Stromal cell of bone marrow (primary cell): ENCODE measurements at regions not wholly inside any gene's neighbourhood (a gene's known extent, or its start where the extent isn't known, plus 50 kb on each side); places are given as distances from the start of the nearest gene placed in this dataset.

Experiments used
- DNase-seq: peaks from one replicate; pipeline ENCODE4 v3.0.0-alpha.2; 2012; ENCODE audit warnings: low read depth

DNA sequence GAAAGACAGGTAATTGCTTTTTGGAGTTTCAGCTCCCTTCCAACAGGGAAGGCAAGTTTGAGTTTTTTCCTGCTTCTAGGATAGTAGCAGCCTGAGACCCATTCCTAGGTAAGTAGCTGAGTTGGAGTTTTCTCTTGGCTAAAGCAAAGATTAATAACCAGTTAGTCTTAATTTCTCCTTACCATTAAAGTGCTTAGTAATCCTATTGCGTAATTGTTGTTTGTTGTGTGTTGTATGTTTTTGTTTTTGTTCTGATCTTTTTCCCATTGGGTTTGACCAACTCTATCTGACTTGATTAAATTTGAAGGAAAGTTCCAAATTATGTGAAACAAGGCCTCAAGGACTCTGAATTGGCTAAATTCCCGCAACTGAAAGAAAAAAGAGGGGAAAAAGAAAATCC is 83.5 kb downstream of the TBX22 start:
- no peak for DNase-seq

DNA sequence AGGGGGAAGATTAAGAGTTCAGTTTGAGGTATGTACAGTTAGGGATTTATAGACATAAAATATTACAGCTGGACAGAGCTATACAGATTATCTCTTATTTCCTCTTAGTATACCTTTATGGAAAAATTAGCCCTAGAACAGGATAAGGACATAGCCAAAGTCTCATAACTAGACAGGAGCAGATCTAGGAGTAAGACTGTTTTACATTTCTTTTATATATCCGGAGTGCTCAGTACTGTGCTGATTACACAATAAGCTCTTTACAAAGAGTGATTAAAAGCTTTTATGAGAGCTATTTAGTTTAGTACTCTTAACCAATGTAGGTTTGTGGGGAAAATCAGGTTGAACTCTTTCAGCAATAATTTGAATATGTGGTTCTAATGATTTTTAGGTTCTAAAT is 105.8 kb downstream of the TBX22 start:
- no peak for DNase-seq

DNA sequence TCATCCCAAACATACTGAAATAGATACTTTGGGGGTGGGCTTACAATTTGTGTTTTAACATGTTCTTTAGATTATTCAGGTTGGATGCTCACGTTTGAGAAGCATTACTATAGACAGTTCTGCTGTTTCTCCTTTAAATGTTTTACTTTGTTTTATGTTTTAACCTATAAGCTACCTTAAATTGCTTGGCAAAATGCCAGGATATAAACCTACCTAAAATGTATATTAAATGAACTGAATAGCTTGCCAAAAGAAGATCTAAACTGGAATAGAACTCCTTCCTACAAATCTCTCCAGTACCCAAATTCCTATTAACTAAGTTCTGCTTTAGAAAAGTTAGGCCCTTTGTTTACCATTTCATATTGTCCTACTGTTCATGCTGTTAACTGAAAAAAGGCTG is 124.4 kb downstream of the TBX22 start:
- no peak for DNase-seq

DNA sequence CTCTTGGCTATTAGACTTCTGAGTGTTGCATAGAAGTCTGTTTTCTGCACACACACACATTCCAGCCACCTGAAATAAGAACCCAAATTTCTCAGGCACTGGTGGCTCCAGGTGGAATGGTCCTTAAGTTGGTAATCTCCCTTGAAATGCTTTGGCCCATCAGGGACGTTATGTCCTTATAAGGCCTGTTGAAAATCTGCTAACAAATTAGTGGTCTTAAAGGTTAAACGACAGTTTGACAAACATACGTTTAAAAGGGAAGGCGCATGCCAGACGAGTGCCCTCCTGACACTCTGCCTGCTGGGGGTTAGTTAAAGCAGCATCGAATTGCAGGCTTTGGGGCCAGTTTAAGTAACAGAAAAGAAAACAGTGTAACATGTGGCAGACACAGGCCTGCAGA is 125.0 kb downstream of the TBX22 start:
- no peak for DNase-seq

DNA sequence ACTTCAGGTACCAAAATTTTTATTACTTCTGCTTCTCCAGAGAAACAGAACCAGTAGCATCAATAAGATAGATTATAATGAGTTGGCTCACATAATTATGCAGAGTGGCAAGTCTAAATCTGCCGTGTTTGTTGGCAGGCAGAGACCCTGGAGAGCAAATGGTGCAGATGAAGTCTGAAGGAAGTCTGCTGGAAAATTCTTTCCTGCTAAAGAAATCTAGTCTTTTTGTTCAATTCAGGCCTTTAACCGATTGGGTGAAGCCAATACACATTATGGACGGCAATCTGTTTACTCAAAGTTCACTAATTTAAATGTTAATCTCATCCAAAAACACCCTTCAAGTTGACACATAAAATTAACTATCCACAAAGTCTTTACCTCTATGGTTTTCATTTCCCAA is 156.0 kb downstream of the TBX22 start:
- no peak for DNase-seq

DNA sequence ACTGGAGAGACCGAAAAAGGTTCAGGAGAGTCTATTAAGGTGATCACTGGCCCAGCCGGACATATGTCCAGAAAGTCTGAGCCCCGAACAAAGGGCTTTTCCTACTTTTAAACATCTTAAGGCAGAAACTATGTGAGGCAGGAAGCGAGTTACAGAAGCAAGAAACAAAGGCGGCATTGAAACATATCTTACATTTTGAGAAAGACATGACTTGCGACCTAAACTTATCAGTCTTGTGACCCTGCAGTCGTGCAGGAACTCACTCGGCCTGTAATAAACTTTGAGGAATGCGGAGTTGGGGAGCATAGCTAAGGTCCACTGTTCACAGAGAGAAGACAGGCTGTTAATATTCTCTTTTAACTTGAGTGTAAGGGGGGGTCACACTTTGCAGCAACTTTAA is 158.7 kb downstream of the TBX22 start:
- no peak for DNase-seq

DNA sequence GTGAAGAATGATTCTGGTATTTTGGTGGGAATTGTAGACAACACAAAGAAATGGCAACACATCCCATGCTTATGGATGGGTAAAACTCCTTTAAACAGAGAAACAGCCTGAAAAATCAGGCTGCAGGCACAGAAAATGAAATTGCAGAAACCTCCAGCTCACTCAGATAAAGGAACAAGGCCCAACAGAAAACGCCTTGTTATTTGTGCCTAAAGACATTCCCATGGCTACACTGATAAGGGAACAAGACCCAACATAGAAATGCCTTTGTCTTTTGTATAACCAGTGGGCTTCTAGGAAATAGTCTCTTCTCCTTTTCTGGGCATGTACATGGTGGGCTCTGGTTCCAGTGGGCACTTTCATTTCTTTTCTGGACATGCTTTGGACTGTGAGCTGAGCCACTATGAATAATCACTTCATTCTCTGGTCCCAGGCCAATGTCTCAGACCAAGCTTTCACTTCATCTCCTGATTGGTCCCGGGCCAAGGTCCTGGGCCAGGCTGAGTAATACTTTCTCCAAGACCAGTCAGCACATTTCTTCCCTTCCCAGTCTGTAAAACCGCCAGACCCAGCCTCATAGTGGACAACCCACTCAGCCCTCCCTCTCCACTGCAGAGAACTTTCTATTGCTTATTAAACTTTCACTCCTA is 160.5 kb downstream of the TBX22 start:
- peak; percentile 57 for DNase-seq

DNA sequence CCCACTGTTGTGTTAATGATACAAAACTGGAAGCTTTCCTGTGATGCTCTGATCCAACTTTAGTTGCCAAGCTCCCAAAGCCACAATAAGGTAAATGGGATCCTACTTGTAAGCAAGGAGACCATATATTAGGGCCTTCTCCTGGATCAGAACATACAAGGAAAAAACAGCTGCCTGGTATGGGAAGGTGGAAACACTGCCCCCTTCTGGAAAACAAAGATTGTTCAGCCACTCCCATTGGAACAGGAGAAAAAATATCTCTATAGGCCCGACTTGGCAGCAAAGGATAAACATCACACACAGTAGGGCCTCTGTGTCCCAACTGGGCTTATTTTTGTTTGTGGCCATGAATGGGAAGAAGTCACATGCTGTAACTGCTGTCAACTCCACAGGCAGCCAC is 166.5 kb downstream of the TBX22 start:
- DNase-seq, result no peak

DNA sequence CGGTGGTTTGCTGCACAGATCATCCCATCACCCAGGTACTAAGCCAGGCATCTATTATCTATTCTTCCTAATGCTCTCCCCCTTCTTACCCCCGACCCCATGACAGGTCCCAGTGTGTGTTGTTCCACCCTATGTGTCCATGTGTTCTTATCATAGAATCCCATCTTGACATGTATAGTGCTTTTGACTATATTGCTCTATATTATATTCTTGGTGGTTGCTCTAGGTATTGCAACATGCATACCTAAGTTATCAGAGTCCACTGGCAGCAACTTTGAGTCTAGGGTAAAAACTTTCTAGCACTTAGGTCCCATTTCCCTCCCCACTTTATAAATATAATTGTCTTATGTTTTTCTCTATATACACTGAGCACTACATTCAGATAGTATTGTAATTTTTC is 170.3 kb downstream of the TBX22 start:
- no peak for DNase-seq

DNA sequence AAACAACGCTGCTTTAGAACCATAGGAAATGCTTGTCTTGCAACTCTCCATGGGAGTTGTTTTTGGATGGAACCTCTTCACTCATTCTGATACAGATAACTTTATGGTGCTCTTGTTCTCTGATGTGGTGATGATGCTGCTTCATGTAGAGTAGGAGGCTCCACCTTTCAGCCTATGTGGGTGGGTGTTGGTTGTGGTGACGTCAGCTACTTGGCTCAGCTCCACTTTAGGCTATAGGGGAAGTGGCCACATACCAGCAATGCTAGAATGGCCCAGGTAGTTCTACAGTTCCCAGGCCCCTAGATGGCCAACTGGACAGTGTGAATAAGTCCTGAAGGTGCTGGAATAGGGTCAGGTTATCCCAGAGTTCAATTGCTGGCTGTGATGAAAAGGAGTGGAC is 192.1 kb downstream of the TBX22 start:
- no peak for DNase-seq

DNA sequence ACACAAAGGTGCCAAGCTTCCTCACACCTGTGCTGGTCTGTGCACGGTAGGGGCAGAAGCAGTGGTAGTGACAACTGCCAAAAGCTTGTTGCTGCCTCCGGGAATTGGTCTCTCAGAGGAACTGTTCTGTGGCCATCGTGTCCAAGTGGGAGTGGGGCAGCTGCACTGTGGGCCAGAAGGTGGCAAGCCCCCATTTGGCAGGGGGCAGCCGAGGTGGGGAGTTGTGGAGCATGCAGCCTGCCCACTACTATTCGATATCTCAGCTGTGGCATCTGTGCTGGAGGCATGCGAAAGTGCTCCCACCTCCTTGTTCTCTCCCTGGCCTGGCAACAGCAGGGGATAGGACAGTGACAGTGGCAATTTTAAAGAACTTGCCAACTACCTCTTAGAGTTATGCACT is 192.8 kb downstream of the TBX22 start:
- no peak for DNase-seq

DNA sequence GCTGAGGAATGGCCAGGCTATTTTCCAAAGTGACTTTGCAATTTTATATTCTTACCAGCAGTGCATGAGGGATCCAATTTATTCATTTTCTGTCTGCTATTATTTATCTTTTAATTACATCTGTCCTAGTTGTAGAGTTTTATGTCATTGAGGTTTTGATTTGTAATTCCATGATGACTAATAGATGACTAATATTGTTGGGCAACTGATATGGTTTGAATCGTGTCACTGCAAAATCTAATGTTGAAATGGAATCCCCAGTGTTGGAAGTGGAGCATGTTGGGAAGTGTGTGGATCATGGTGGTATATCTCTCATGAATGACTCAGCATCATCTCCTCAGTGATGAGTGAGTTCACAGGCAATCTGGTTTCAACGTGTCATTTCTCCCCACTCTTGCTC is 201.5 kb downstream of the TBX22 start:
- DNase-seq, result peak; percentile 54

DNA sequence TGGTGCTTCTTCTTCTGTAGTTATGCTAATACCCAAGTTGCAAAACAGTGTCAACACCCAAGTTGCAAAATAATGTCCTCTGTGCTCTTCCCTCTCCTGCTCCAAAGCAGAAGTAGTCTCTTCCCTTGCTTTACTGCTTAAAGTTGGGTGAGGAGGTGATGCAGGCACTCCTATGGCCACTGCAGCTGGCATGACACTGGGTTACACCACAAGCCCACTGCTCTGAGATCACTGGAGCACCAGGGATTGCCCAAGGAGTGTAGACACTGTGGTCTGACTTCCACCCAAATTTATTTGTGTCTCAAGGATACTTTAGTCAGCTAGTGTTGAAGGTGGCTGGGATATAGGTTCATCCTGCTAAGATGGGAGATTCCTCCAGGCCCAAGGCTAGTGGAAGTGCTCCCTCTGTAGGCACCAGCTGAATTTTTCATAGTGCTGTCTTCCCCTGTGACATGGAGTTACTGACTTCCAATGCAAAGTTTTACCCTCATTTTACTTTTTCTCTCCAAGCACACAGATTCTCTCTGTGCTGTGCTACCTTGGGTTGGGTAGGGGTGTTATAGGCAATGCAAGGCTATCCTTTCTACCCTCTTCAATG is 196.2 kb upstream of the TENT5D start:
- no peak for DNase-seq

DNA sequence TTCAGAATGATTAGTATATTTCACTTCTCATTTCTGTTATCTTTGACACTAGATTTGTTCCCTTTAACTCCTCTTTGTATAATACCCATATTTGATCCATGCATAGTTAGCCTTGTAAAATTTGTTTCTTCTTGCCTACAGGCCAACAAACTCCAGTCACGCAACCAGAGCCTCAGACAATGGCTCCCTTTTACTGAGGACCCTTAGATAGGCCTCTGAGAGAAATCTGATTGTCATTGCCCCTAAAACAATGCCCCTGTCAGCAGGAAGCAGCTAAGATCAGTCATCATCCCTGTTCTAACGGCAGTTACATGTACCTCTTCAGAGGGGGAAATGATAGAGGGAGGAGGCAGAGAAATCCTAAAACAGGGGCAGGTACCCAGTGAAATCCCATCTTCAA is 190.6 kb upstream of the TENT5D start:
- no peak for DNase-seq

DNA sequence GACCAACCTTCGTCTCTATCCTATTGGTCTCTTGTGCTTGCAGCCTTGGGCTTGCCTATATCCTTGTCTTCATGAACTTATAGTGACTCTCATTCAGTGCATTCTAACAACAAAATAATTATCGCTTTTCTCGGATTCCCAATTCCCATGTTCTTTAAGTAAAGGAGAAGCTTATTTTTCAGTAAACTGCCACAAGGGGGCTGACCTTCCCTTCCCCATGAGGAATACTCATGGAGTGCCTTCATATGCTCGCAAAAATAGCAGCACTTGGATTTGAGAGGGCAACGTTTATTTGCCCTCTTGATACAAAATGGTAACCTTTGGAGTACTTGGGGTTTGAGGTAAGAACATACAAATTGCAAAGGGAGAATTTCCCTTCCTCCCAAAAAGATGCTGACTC is 183.2 kb upstream of the TENT5D start:
- no peak for DNase-seq

DNA sequence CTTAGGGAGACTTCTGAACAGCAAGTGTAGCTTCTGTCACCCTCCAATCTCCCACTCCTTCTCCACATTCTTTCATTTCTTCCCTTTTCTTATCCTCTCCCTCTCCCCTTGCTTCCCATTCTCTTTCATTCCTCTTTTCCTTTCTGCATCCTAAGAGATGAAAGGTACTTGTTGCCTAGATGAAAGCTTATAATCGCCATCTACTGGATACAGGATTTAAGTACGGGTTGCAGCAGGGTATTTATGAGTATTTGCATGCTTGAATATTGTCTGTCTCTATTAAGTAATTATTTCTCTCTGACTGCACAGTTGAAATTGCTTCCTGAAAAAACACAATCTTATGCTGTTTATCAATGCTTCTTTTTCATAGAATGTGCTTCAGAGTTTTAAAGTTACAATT is 174.0 kb upstream of the TENT5D start:
- DNase-seq, result no peak

DNA sequence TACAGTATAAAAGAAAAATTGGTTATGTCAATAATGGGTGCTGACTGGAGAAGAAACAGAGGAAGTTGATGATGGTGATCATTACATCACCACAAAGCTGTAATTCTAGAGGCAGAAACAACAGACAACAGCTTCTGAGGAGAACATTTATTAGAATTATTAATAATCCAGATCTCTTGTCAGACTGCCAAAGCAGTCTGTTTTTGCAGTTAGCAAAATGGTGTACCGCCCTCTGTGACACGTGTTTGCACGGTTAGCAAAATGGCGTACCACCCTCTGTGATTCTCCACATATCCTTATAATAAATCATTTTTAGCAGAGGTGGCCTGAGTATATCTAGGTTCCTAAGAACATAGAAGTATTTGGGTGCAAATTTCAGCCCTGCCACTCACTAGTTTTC is 154.0 kb upstream of the TENT5D start:
- DNase-seq, result no peak

DNA sequence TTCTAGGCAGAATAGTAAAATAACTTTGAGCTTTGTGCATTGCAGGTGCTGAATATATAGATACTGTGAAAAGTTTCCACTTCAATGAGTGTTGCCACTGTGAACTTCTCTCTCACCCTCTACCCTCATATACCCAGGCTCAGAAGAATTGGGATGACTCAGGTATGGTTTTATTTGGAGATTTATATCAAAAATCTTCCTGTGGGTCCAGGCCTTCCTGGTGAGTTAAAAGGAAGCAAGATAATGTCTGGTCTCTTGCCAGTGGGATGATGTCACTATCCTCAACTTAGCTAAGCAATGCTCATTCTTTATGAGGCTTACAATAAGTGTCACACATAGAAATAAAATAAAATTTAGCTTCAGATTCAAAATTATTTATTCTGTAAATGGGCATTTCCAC is 153.3 kb upstream of the TENT5D start:
- no peak for DNase-seq

DNA sequence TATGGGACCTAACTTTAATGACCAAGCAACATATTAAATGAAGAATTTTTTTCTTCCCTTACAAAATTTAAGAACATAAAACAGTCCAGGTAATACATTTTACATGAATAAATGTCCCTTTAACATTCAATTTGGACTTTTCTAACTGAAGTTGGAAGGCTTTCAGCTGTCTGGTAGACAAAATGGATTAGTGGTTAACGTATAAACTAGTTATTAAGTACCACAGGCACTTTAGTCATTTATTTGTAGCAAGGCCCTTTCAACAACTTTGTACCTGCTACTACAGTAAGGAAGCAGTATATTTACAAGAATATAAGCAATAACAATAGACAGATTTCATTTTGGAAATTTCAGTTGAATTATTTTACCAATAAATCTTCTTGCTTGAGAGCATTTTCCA is 152.5 kb upstream of the TENT5D start:
- DNase-seq, result no peak

DNA sequence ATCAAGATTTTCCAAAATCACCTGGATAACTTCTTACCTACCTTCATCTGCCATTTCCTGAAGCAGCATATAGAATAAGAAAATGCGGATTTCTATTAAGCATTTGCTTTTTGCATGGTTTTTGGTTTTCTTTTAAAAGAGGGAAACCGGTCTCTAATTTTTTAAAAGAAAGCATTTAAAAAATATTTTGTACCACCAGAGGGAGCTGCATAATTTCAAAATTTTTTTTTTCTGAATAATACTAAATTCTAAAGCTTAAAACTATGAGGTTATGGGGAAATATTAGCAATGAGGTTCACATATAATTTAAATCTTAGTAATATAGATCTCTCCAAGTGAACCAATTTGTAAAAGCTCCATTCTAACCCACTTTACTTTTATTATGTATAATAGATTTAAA is 137.7 kb upstream of the TENT5D start:
- DNase-seq, result no peak

DNA sequence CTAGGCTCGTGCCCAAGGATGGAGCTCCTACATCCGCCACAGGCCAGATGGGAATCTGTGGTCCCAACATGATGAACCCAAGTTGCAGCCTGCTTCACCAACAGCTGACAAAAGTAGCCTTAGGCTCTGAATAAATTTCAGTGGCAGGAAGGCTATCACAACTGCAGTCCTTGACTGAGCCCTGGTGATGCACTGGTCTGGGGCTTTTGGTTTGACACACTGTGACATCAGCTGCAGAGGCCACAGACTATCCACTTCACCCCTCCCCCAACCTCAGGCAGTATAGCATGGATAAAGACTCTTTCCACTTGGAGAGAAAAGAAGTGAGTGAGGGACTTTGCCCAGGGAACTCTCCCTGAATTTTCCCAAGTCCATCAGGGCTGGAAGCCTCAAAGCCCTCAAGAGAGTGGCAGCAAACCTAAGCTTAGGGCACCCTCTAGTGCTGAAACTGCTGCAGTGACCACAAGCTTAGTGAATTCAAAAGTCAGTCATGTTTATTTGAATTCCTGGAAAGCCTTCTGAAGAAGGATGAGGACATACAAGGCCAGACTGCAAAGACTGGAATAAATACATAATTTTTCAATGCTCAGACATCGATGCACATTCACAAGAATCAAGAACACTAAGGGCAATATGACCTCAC is 135.0 kb upstream of the TENT5D start:
- peak; percentile 4 for DNase-seq

DNA sequence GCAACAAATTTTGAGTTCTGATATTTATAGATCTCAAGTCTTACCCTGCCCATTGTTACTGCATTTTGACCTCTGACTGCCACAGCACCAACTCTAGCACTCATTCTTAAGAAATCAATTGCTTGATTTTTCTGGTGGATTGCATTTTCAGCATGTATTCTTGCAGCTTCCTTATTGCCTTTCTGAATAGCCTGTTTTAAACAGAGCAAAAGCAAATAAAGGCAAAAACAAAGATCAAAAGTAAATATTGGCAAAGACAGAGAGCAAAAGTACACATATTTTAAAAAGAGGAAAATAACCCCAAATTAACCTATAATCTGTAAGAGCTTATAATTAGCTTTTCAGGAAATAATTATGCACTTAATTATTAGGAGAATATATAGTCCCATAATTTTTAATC is 129.4 kb upstream of the TENT5D start:
- DNase-seq, result no peak

DNA sequence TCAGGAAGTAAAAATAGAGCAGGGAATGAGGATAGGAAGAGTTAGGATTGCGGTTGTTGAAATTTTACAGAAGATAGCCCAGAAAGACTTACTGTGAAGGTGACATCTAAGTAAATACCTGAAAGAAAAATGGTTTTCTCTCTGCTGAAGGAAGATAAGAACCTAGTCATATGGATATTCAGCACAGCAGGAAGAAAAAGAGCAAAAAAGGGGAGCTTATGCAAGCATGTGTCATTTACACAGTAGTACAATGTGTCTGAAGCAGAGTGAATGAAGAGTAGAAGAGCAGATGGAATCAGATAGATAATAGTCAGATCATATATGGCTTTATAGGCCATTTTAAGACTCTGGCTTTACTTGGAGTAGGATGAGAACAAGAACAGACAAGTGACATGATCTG is 126.9 kb upstream of the TENT5D start:
- DNase-seq, result no peak

DNA sequence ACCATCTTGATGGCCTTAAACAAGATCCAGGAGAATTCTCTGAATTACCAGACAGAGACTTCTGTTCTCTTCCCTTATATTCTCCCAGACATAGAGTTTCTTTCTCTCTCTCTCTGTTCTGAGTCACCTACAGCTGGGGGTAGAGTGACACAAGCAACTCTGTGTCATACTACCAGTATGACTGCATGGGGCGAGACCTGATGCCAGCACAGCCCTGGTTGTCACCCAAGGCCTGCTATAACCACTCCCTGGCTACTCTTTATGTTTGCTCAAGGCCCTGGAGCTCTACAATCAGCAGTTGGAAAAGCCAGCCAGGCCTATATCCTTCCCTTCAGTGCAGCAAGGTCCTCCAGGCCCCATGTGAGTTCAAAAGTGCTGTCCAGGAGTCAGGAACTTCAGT is 114.2 kb upstream of the TENT5D start:
- no peak for DNase-seq
